HG03460 (cell line): ENCODE measurements at regions not wholly inside any gene's neighbourhood (a gene's known extent, or its start where the extent isn't known, plus 50 kb on each side); places are given as distances from the start of the nearest gene placed in this dataset.

Source experiments
- ATAC-seq: cut with Tn5 transposase; IDR thresholded peaks from one replicate; pipeline ENCODE4 v1.9.1; 2021; ENCODE audit not compliant: unreplicated experiment

- no peak for ATAC-seq
These were observed 596.7 kb downstream of the FAT4 start for GRCh38 chr4:125911481-125911880.

DNA sequence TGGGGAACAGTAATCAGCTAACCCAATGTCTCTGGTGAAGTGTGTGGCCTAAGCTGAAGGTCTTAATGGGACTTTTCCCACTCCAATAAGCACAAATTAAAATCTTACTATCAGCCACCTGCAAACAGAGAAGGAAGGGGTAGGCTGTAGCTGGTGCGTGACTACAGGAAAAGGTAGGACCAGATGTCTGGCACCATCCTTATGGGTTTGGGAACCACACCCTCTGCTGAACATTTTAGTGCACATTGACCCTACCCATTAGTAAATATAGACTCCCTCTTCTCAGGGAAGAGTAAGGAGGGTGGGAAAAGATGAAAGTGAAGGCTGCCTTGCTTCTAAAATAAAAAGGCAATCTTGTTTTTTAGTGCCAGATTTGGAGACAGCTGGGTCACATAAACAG is 602.8 kb downstream of the FAT4 start:
- ATAC-seq: no peak

- ATAC-seq: no peak
These were observed 613.9 kb downstream of the FAT4 start for GRCh38 chr4:125928652-125929051.

DNA sequence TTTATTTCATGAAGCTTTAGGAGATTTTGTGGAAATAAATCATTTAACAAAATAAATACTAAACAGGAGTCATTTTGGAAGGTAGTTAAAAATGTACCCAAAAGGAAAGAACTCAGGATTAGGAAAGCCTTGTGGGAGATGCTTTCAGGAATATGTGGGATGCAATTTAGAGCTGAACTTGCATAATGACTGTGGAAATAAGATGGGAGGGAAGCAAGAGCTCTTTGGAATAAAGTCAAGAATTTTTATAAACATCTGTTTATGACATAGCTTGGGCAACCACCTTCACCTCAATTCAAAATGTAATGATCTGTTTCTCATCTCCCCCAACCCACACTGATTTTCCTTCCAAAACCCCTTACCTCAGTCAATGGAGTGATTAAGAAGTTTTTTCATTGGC is 623.8 kb downstream of the FAT4 start:
- no peak for ATAC-seq

DNA sequence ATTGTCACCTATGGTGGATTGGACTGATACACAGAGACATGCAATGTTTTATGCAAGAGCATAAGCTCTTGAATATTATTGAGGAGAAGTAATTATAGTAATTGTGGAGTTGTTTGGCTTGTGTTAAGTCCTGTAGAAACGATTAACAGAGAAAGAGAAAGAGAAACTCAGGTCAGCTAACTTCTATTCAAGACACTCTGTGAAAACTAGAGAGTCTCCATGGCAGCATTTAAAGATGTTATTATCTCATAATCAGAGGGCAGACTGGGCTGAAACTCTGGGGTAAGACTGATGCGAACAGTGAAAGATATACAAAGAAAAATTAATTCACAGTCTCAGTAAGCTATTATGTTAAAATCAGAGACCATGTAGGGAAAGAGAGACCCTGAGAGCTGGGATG is 625.7 kb downstream of the FAT4 start:
- ATAC-seq: no peak

- no peak for ATAC-seq
These were observed 630.2 kb downstream of the FAT4 start for GRCh38 chr4:125944966-125945365.

GRCh38 chr4:125948021-125948420 is 633.3 kb downstream of the FAT4 start:
- no peak for ATAC-seq

- ATAC-seq: no peak
These were observed 636.6 kb downstream of the FAT4 start for GRCh38 chr4:125951261-125951887.

DNA sequence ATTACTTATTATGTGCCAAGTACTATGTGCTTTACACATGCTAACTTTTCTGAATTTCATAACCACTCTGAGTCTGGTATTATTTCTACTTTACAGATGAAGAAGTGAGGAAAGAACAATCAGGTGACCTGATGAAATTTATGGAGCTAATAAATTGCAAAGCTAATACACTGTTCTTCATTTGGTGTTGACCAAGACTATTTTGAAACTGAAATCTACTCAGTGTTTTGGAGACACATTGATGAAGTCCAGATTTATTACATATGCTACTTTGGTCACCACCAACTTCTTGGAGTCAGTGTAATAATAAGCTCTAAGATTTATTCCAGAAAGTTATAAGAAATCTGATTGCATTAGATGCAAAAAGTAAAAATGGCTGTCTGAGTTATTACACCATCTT is 637.9 kb downstream of the FAT4 start:
- ATAC-seq: no peak

GRCh38 chr4:125956276-125956675 is 641.5 kb downstream of the FAT4 start:
- no peak for ATAC-seq

DNA sequence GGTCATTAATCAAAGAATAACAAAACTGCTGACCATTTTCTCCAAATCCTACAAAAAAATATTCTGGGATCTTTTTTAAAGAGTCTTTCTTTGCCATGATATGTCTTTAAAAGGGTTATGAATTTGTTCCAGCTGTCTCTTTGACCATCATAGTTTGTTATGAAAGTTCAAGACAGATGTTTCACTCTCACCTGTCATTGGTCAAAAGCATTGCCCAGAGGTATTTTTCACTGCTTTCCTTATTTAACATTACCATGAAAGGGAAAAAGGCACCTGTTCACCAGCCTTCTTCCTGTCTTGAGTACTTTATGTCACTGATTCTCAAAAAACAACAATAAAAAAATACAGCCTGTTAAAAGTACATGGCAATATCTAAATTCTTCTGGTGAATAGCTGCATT is 643.8 kb downstream of the FAT4 start:
- no peak for ATAC-seq

- no peak for ATAC-seq
These were observed 646.9 kb downstream of the FAT4 start for GRCh38 chr4:125961626-125962025.

DNA sequence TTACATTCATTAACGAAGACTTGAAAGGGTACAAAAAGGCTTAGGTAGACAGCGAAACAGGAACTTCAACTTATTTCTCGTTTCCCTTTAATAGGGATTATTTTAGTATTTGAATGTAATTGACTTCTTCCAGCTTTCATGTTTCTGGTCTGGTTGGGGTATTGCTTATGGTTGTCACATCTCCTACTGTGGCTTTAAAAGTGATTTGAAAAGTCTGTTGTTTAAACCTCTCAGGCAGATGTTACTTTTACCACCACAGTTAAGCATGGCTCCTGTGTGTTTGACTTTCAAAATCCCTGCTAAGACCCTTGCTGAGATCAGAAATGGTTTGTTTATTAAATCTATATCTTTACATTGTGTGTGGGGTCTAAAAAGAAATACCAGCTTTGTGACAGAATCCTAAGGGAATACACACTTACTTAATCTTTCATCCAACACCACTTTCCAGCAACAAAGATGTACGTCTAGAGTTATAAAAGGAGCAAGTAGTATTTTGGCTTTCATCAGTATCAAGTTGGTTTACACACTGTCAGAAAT is 661.2 kb downstream of the FAT4 start:
- no peak for ATAC-seq

DNA sequence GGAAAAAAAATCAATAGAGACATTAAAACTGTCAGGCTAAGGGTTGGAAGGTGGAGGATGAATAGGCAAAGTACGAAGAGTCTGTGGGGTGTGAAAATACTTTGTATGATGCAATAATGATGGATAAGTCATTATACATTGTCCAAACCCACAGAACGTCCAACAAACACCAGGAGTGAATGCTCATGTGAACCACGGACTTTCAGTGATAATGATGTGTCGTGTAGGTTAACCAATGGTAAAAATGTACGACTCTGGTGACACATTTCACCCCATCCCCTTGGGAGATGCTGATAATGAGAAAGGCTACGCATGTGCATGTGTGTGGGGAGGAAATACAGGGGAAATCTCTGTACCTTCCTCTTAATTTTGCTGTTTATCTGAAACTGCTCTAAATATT is 665.2 kb downstream of the FAT4 start:
- ATAC-seq: no peak

- ATAC-seq: no peak
These were observed 668.4 kb downstream of the FAT4 start for GRCh38 chr4:125983168-125983567.

- no peak for ATAC-seq
These were observed 671.1 kb downstream of the FAT4 start for GRCh38 chr4:125985856-125986255.

DNA sequence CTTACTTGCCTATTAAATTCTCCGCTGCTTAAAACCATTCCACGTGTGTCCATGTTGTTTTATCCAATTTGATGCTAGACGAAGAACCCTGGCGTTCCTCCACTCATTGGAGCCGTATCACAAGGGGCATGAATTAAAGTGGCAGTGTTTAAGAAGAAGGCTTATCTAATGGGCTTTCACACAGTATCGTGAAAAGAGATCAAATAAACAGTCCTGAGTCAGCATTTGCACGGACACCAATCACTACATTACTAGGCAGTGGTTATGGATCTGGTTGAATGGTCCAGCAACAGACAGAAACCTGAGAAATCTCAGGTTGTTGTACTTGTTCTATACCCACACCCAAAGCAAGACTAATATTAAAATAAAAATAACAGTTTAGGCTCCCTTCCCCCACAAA is 671.6 kb downstream of the FAT4 start:
- no peak for ATAC-seq

GRCh38 chr4:125988464-125988863 is 673.7 kb downstream of the FAT4 start:
- no peak for ATAC-seq

- no peak for ATAC-seq
These were observed 676.6 kb downstream of the FAT4 start for GRCh38 chr4:125991398-125991797.

GRCh38 chr4:125992891-125993290 is 678.1 kb downstream of the FAT4 start:
- no peak for ATAC-seq

DNA sequence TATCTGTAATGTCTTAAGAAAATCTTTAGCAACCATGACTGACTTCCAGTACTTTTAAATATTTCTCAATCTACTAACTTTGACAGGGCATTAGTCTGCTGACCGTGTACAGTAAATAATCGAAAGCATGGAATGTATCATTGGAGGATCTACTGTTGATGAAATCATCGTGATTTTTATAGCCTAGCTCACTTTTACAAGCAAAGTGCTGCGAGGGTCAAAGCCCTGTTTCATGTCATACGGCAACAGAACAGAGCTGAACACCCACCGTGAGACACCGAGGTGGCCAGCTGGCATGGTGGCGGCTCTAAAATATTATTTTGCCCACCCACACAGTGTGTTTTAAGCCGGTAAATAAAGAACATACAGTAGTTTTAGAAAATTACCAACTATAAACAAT is 679.3 kb downstream of the FAT4 start:
- ATAC-seq: no peak

DNA sequence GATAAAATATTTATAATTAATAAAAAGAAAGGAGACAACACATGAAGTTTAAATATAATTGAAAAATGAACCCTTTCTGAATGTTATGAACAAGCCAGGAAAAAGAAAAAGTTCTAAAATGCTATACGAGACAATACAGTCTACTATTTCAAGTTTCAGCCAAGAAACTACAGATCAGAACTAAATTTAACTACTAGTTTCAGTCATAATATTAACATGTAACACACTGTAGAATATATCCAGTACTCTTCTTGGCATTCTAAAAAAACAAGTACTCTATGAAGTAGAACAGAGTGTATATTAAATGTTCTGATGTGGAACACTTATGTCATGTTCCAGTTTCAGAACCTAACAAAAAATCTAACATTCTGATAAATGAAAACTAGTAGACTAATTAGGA is 679.7 kb downstream of the FAT4 start:
- ATAC-seq: no peak

GRCh38 chr4:126004941-126005340 is 690.2 kb downstream of the FAT4 start:
- ATAC-seq: no peak
